ENCODE measurements at regions not wholly inside any gene's neighbourhood (a gene's known extent, or its start where the extent isn't known, plus 50 kb on each side); places are given as distances from the start of the nearest gene placed in this dataset.
A peak's percentile ranks its signal among the peaks of the same experiment; 100 is the strongest.
"Not testable (repeated sequence)": the region's sequence is repeated elsewhere in the genome, so short reads cannot be mapped to it uniquely, and the experiment has no call there.

DNA sequence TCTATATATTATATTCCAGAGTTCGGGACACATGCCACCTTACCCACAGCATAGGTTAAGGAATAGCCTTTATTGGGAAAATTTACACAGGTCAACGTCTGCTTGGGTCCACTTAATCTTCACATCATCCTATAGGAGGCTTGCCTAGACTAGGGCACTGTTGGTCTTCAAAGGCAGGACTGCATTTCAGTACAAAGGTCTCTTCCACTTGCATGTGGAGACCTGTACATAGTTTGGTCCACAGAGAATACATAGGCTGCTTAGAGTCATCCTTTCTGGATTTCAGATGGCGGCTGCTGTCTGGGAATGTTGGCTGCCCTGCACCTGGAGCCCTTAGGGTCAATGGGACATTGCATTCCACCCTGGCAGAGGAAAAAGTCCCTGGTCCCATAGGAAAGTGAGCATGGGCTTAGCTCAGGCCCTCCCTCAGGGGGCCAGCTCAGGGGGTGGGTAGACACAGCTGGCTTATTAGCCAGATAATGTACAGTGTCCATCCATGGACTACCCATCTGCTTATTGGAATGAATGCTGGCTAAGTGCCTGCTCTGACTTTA is 75.3 kb upstream of the TGFBR2 start:
- H3K9me3 ChIP-seq = no peaks in the 10 kb centered on the region
- peaks cover 0 to 9% (median 2%) of the 10 kb centered on the region in 4 donors for H3K4me1 ChIP-seq
- no peak overlapping the region for H3K27ac ChIP-seq
- no peaks in the 10 kb centered on the region for H3K36me3 ChIP-seq
- intact Hi-C loops (cut with DNase I) = no loop called here
- DNase-seq = no peak
- TF ChIP-seq CTCF (IDR thresholded peaks at IDR 0.05) (no peak), POLR2A (IDR thresholded peaks at IDR 0.05) (no peak), POLR2AphosphoS5 (IDR thresholded peaks at IDR 0.05) (no peak), EP300 (IDR thresholded peaks at IDR 0.05) (no peak)
- WGBS, 2 donors = 96 to 97% methylated on average over 3 of the region's 3 CpGs
- H3K27me3 ChIP-seq = no peaks in the 10 kb centered on the region
- H3K4me3 ChIP-seq = no peak overlapping the region

GRCh38 chr3:30535525-30535924 is 70.9 kb upstream of the TGFBR2 start:
- intact Hi-C loops (cut with DNase I) = no loop called here
- H3K4me1 ChIP-seq = peaks cover 0 to 15% (median 6%) of the 10 kb centered on the region in 4 donors

GRCh38 chr3:30538791-30539190 is 67.6 kb upstream of the TGFBR2 start:
- DNase-seq = no peak
- H3K27ac ChIP-seq = peak overlapping the region in 2 of 4 donors; percentile 5 to 49
- intact Hi-C loops (cut with DNase I) = no loop called here

More at GRCh38 chr3:30535525-30535924, 70.9 kb upstream of the TGFBR2 start:
- Histone ChIP-seq H3K9me3 (no peaks in the 10 kb centered on the region), H3K4me3 (no peak overlapping the region), H3K36me3 (no peaks in the 10 kb centered on the region), H3K27ac (no peak overlapping the region), H3K27me3 (no peaks in the 10 kb centered on the region)
- 87 to 94% methylated on average over 1 of the region's 1 CpG for WGBS, 2 donors
- DNase-seq = no peak
- TF ChIP-seq POLR2AphosphoS5 (IDR thresholded peaks at IDR 0.05) (peak in 1 of 4 donors; percentile 36), EP300 (IDR thresholded peaks at IDR 0.05) (no peak)

DNA sequence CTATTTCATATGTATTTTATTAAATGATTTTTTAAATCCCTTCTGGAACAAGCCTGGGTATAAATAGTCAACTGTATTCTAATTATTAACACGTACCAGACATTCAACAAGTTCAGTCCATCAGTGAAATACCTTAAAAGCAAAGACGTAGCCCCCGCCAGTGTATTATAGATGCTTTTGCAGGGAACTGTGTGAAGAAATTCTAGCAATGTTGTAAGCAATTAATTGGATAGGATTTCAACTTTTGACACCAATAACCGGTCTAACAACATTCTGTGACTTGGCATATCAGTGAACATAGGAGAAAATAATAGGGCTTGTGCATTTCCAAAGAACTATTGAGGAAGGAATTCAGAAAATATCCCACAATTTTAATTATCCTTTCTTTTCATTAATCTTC is 67.2 kb upstream of the TGFBR2 start:
- H3K4me3 ChIP-seq = no peak overlapping the region
- H3K27ac ChIP-seq = peak overlapping the region in 2 of 4 donors; percentile 5 to 49
- intact Hi-C loops (cut with DNase I) = no loop called here
- no peak for DNase-seq
- no peaks in the 10 kb centered on the region for H3K9me3 ChIP-seq
- 87 to 92% methylated on average over 4 of the region's 4 CpGs for WGBS, 2 donors
- peaks cover 0 to 15% (median 6%) of the 10 kb centered on the region in 4 donors for H3K4me1 ChIP-seq
- TF ChIP-seq EP300 (IDR thresholded peaks at IDR 0.05) (no peak), CTCF (IDR thresholded peaks at IDR 0.05) (no peak), POLR2A (IDR thresholded peaks at IDR 0.05) (no peak), POLR2AphosphoS5 (IDR thresholded peaks at IDR 0.05) (no peak)
- no peaks in the 10 kb centered on the region for H3K36me3 ChIP-seq
- H3K27me3 ChIP-seq = no peaks in the 10 kb centered on the region

More at GRCh38 chr3:30538791-30539190, 67.6 kb upstream of the TGFBR2 start:
- H3K9me3 ChIP-seq = no peaks in the 10 kb centered on the region
- no peaks in the 10 kb centered on the region for H3K27me3 ChIP-seq
- no peak for TF ChIP-seq CTCF (IDR thresholded peaks at IDR 0.05)
- TF ChIP-seq EP300 (IDR thresholded peaks at IDR 0.05) = no peak
- TF ChIP-seq POLR2A (IDR thresholded peaks at IDR 0.05) = no peak
- no peak for TF ChIP-seq POLR2AphosphoS5 (IDR thresholded peaks at IDR 0.05)
- no peak overlapping the region for H3K4me3 ChIP-seq
- 80% methylated on average over 1 of the region's 1 CpG for WGBS, 2 donors
- peaks cover 0 to 15% (median 6%) of the 10 kb centered on the region in 4 donors for H3K4me1 ChIP-seq
- no peaks in the 10 kb centered on the region for H3K36me3 ChIP-seq

- Histone ChIP-seq H3K36me3 (no peaks in the 10 kb centered on the region), H3K4me3 (no peak overlapping the region), H3K27ac (peak overlapping the region in 1 of 4 donors; percentile 49), H3K27me3 (no peaks in the 10 kb centered on the region), H3K9me3 (no peaks in the 10 kb centered on the region), H3K4me1 (peaks cover 0 to 18% (median 9%) of the 10 kb centered on the region in 4 donors)
- 87 to 89% methylated on average over 1 of the region's 1 CpG for WGBS, 2 donors
- intact Hi-C loops (cut with DNase I) = no loop called here
- no peak for TF ChIP-seq POLR2AphosphoS5 (IDR thresholded peaks at IDR 0.05)
- TF ChIP-seq EP300 (IDR thresholded peaks at IDR 0.05) = no peak
- no peak for DNase-seq
Measured at GRCh38 chr3:30539772-30540171, 66.6 kb upstream of the TGFBR2 start.

GRCh38 chr3:30541156-30541555 is 65.2 kb upstream of the TGFBR2 start:
- H3K27me3 ChIP-seq; H3K4me3 ChIP-seq; H3K27ac ChIP-seq; DNase-seq; intact Hi-C loops (cut with DNase I); H3K9me3 ChIP-seq; H3K36me3 ChIP-seq: not testable (repeated sequence)
- peaks cover 0 to 19% (median 11%) of the 10 kb centered on the region in 4 donors for H3K4me1 ChIP-seq

Data from sigmoid colon (tissue), 6 donors.